PC-9 (cell line): ENCODE measurements at regions not wholly inside any gene's neighbourhood (a gene's known extent, or its start where the extent isn't known, plus 50 kb on each side); places are given as distances from the start of the nearest gene placed in this dataset.

Experiments used
- CTCF ChIP-seq: fragments of 200-600 bp; sonication (generic); conservative IDR thresholded peaks from 2 replicates; pipeline ENCODE4 v1.6.1; 2017; ENCODE audit warnings: mixed run types, antibody characterized with exemption, mild to moderate bottlenecking, moderate library complexity
- EZH2 ChIP-seq: fragments of 200-600 bp; sonication (generic); IDR thresholded peaks from 2 replicates; pipeline ENCODE4 v1.8.0; 2017; ENCODE audit warnings: antibody characterized with exemption, low read depth

- TF ChIP-seq CTCF (no peak), EZH2 (no peak)
These were observed 52.4 kb upstream of the GNB4 start for GRCh38 chr3:179503640-179504039.
